Ectodermal cell (in vitro differentiated cells): ENCODE measurements at regions not wholly inside any gene's neighbourhood (a gene's known extent, or its start where the extent isn't known, plus 50 kb on each side); places are given as distances from the start of the nearest gene placed in this dataset.

Experiments
- H3K27ac ChIP-seq: 2 replicates; pipeline ENCODE4 v1.7.0; 2013; ENCODE audit warnings: mild to moderate bottlenecking, low read depth, low read length; ENCODE audit not compliant: insufficient read depth, poor library complexity, severe bottlenecking
- H3K27me3 ChIP-seq: 2 replicates; pipeline ENCODE4 v1.7.0; 2013; ENCODE audit warnings: mild to moderate bottlenecking, low read length; ENCODE audit not compliant: insufficient read depth, control insufficient read depth, poor library complexity, severe bottlenecking
- H3K36me3 ChIP-seq: one replicate; pipeline ENCODE4 v1.7.0; 2013; ENCODE audit warnings: low read length; ENCODE audit not compliant: control insufficient read depth, insufficient read depth
- H3K4me1 ChIP-seq: one replicate; pipeline ENCODE4 v1.7.0; 2013; ENCODE audit warnings: low read length; ENCODE audit not compliant: control insufficient read depth, insufficient read depth
- H3K4me3 ChIP-seq: 2 replicates; pipeline ENCODE4 v1.7.0; 2013; ENCODE audit warnings: low read depth, low read length, control low read depth; ENCODE audit not compliant: insufficient read depth
- H3K9me3 ChIP-seq: 2 replicates; pipeline ENCODE4 v1.7.0; 2013; ENCODE audit warnings: mild to moderate bottlenecking, low read length, moderate library complexity; ENCODE audit not compliant: control insufficient read depth
- WGBS, 2 experiments: methylation state at CpG; one replicate each; pipeline ENCODE4 v1.1.7; 2013; ENCODE audit warnings: missing lambda C conversion rate in 2 of 2; 5-methylcytosine and 5-hydroxymethylcytosine counted together

- Histone ChIP-seq H3K4me1 (no peaks in the 10 kb centered on the region), H3K9me3 (no peaks in the 10 kb centered on the region), H3K27ac (no peak overlapping the region), H3K36me3 (no peaks in the 10 kb centered on the region), H3K27me3 (no peaks in the 10 kb centered on the region), H3K4me3 (no peak overlapping the region)
Measured at GRCh38 chr2:12047761-12048160, 301.3 kb downstream of the LPIN1 start.

- H3K27me3 ChIP-seq, result no peaks in the 10 kb centered on the region
- H3K27ac ChIP-seq, result no peak overlapping the region
- WGBS, 2 experiments, result 69% methylated on average over 4 of the region's 4 CpGs
- no peaks in the 10 kb centered on the region for H3K9me3 ChIP-seq
- H3K4me1 ChIP-seq, result no peaks in the 10 kb centered on the region
- no peaks in the 10 kb centered on the region for H3K36me3 ChIP-seq
- H3K4me3 ChIP-seq, result no peak overlapping the region
Measured at GRCh38 chr2:12048550-12048949, 302.1 kb downstream of the LPIN1 start.

GRCh38 chr2:12050396-12050795, 304.0 kb downstream of the LPIN1 start:
- no peaks in the 10 kb centered on the region for H3K27me3 ChIP-seq
- no peaks in the 10 kb centered on the region for H3K9me3 ChIP-seq
- 89 to 93% methylated on average over 5 of the region's 6 CpGs for WGBS, 2 experiments
- no peak overlapping the region for H3K4me3 ChIP-seq
- H3K27ac ChIP-seq, result no peak overlapping the region
- no peaks in the 10 kb centered on the region for H3K4me1 ChIP-seq
- no peaks in the 10 kb centered on the region for H3K36me3 ChIP-seq

GRCh38 chr2:12051831-12052230, 305.4 kb downstream of the LPIN1 start:
- no peaks in the 10 kb centered on the region for H3K36me3 ChIP-seq
- H3K4me1 ChIP-seq, result no peaks in the 10 kb centered on the region
- no peak overlapping the region for H3K4me3 ChIP-seq
- no peaks in the 10 kb centered on the region for H3K9me3 ChIP-seq
- no peaks in the 10 kb centered on the region for H3K27me3 ChIP-seq
- no peak overlapping the region for H3K27ac ChIP-seq
- 92 to 96% methylated on average over 2 of the region's 2 CpGs for WGBS, 2 experiments

- peaks cover 6% of the 10 kb centered on the region for H3K4me1 ChIP-seq
- H3K36me3 ChIP-seq, result no peaks in the 10 kb centered on the region
- no peaks in the 10 kb centered on the region for H3K9me3 ChIP-seq
- no peaks in the 10 kb centered on the region for H3K27me3 ChIP-seq
- no peak overlapping the region for H3K4me3 ChIP-seq
- no peak overlapping the region for H3K27ac ChIP-seq
- WGBS, 2 experiments, result 92% methylated on average over 3 of the region's 3 CpGs; no CpG with 5 or more reads in 1 of the 2 experiments
Measured at GRCh38 chr2:12052796-12053195, 306.4 kb downstream of the LPIN1 start.

- Histone ChIP-seq H3K36me3 (no peaks in the 10 kb centered on the region), H3K9me3 (no peaks in the 10 kb centered on the region), H3K27me3 (no peaks in the 10 kb centered on the region), H3K4me1 (peaks cover 6% of the 10 kb centered on the region), H3K27ac (no peak overlapping the region), H3K4me3 (no peak overlapping the region)
- 75 to 90% methylated on average over 2 to 3 of the region's 3 CpGs for WGBS, 2 experiments
Measured at GRCh38 chr2:12054956-12055618, 308.7 kb downstream of the LPIN1 start.

GRCh38 chr2:12057436-12058166, 311.2 kb downstream of the LPIN1 start:
- no peaks in the 10 kb centered on the region for H3K9me3 ChIP-seq
- no peaks in the 10 kb centered on the region for H3K36me3 ChIP-seq
- no peak overlapping the region for H3K4me3 ChIP-seq
- no peak overlapping the region for H3K27ac ChIP-seq
- peaks cover 6% of the 10 kb centered on the region for H3K4me1 ChIP-seq
- WGBS, 2 experiments, result 70% methylated on average over 12 of the region's 12 CpGs
- no peaks in the 10 kb centered on the region for H3K27me3 ChIP-seq

- H3K27ac ChIP-seq, result no peak overlapping the region
- WGBS, 2 experiments, result 94 to 97% methylated on average over 2 of the region's 2 CpGs
- H3K4me3 ChIP-seq, result no peak overlapping the region
- no peaks in the 10 kb centered on the region for H3K36me3 ChIP-seq
- H3K27me3 ChIP-seq, result no peaks in the 10 kb centered on the region
- H3K9me3 ChIP-seq, result no peaks in the 10 kb centered on the region
- H3K4me1 ChIP-seq, result peaks cover 6% of the 10 kb centered on the region
Measured at GRCh38 chr2:12059616-12060441, 313.4 kb downstream of the LPIN1 start.

- Histone ChIP-seq H3K27ac (no peak overlapping the region), H3K4me3 (no peak overlapping the region), H3K4me1 (peaks cover 6% of the 10 kb centered on the region), H3K27me3 (no peaks in the 10 kb centered on the region), H3K9me3 (no peaks in the 10 kb centered on the region), H3K36me3 (no peaks in the 10 kb centered on the region)
- 94 to 95% methylated on average over 5 of the region's 5 CpGs for WGBS, 2 experiments
Measured at GRCh38 chr2:12060886-12061285, 314.5 kb downstream of the LPIN1 start.
